Thoracic aorta (tissue), 2 donors: ENCODE measurements at regions not wholly inside any gene's neighbourhood (a gene's known extent, or its start where the extent isn't known, plus 50 kb on each side); places are given as distances from the start of the nearest gene placed in this dataset.

Experiments
- ATAC-seq: fragments of 150-250 bp; one replicate; pipeline ENCODE4 v1.8.0; 2017; ENCODE audit warnings: low read depth; ENCODE audit not compliant: insufficient number of reproducible peaks, low FRiP score
- DNase-seq: peaks from one replicate; pipeline ENCODE4 v3.0.0-alpha.2; 2020; ENCODE audit warnings: low spot score
- H3K27ac ChIP-seq, 2 donors: fragments of 200-600 bp; sonication (generic); 1 replicate in 1 of 2; 2 replicates in 1 of 2; pipeline ENCODE4 v1.5.1; 2016; ENCODE audit warnings: mild to moderate bottlenecking in 2 of 2, moderate library complexity in 2 of 2
- H3K27me3 ChIP-seq: fragments of 200-600 bp; sonication (generic); replicated peaks from 2 replicates; pipeline ENCODE4 v1.6.0; 2016; ENCODE audit warnings: mild to moderate bottlenecking; ENCODE audit not compliant: insufficient read depth
- H3K36me3 ChIP-seq: fragments of 200-600 bp; sonication (generic); one replicate; pipeline ENCODE4 v1.5.1; 2016
- H3K4me1 ChIP-seq, 2 donors: fragments of 200-600 bp; sonication (generic); 1 replicate in 1 of 2; 2 replicates in 1 of 2; pipeline versions ENCODE4 v1.5.1 to v1.6.0; 2016; ENCODE audit warnings: low read depth in 2 of 2, mild to moderate bottlenecking in 1 of 2; ENCODE audit not compliant: control insufficient read depth in 1 of 2
- H3K4me3 ChIP-seq: fragments of 200-600 bp; sonication (generic); 2 replicates; pipeline ENCODE4 v1.5.1; 2016; ENCODE audit warnings: mild to moderate bottlenecking
- H3K9me3 ChIP-seq: fragments of 200-600 bp; sonication (generic); 2 replicates; pipeline ENCODE4 v1.5.1; 2016
- CTCF ChIP-seq: fragments of 200-600 bp; sonication (generic); IDR thresholded peaks from one replicate; pipeline ENCODE4 v1.5.1; 2019; ENCODE audit warnings: antibody characterized with exemption

GRCh38 chr4:79046016-79046592, 106.9 kb upstream of the PAQR3 start:
- no peak for TF ChIP-seq CTCF
- H3K4me1 ChIP-seq: peaks cover 4 to 17% of the 10 kb centered on the region in 2 donors
- H3K4me3 ChIP-seq: no peak overlapping the region

GRCh38 chr4:79044141-79044659, 105.0 kb upstream of the PAQR3 start:
- no peaks in the 10 kb centered on the region for H3K36me3 ChIP-seq
- H3K27ac ChIP-seq: no peak overlapping the region
- no peak for TF ChIP-seq CTCF
- no peak for ATAC-seq
- no peak overlapping the region for H3K4me3 ChIP-seq
- H3K9me3 ChIP-seq: no peaks in the 10 kb centered on the region
- no peaks in the 10 kb centered on the region for H3K27me3 ChIP-seq
- DNase-seq: no peak
- peaks cover 4 to 17% of the 10 kb centered on the region in 2 donors for H3K4me1 ChIP-seq

More at GRCh38 chr4:79046016-79046592, 106.9 kb upstream of the PAQR3 start:
- Histone ChIP-seq H3K36me3 (no peaks in the 10 kb centered on the region), H3K27ac (no peak overlapping the region), H3K27me3 (no peaks in the 10 kb centered on the region), H3K9me3 (no peaks in the 10 kb centered on the region)
- DNase-seq (no peak), ATAC-seq (no peak)

GRCh38 chr4:79043138-79043537, 103.9 kb upstream of the PAQR3 start:
- Histone ChIP-seq H3K9me3 (no peaks in the 10 kb centered on the region), H3K36me3 (no peaks in the 10 kb centered on the region), H3K4me1 (peaks cover 4 to 8% of the 10 kb centered on the region in 2 donors), H3K4me3 (no peak overlapping the region), H3K27me3 (no peaks in the 10 kb centered on the region), H3K27ac (no peak overlapping the region)
- no peak for TF ChIP-seq CTCF
- ATAC-seq: no peak
- DNase-seq: no peak

GRCh38 chr4:79042079-79042674, 102.9 kb upstream of the PAQR3 start:
- Histone ChIP-seq H3K27ac (no peak overlapping the region), H3K9me3 (no peaks in the 10 kb centered on the region), H3K27me3 (no peaks in the 10 kb centered on the region), H3K4me3 (no peak overlapping the region), H3K4me1 (no peaks in the 10 kb centered on the region), H3K36me3 (no peaks in the 10 kb centered on the region)
- no peak for ATAC-seq
- no peak for DNase-seq
- peak; percentile 63 for TF ChIP-seq CTCF

GRCh38 chr4:79034544-79034943, 95.3 kb upstream of the PAQR3 start:
- H3K36me3 ChIP-seq: no peaks in the 10 kb centered on the region
- no peaks in the 10 kb centered on the region for H3K27me3 ChIP-seq
- TF ChIP-seq CTCF: no peak
- H3K4me3 ChIP-seq: no peak overlapping the region
- DNase-seq (no peak), ATAC-seq (no peak)
- no peaks in the 10 kb centered on the region for H3K4me1 ChIP-seq
- no peak overlapping the region for H3K27ac ChIP-seq
- H3K9me3 ChIP-seq: no peaks in the 10 kb centered on the region
